GM18519 (cell line): ENCODE measurements at regions not wholly inside any gene's neighbourhood (a gene's known extent, or its start where the extent isn't known, plus 50 kb on each side); places are given as distances from the start of the nearest gene placed in this dataset.
"Not testable (repeated sequence)": the region's sequence is repeated elsewhere in the genome, so short reads cannot be mapped to it uniquely, and the experiment has no call there.

ENCODE experiments used
- ATAC-seq: cut with Tn5 transposase; IDR thresholded peaks from one replicate; pipeline ENCODE4 v1.9.1; 2021; ENCODE audit warnings: mild to moderate bottlenecking, moderate library complexity; ENCODE audit not compliant: unreplicated experiment, low FRiP score

- ATAC-seq = no peak
These were observed 245.0 kb upstream of the CPHXL start for GRCh38 chr16:75971334-75971733.

DNA sequence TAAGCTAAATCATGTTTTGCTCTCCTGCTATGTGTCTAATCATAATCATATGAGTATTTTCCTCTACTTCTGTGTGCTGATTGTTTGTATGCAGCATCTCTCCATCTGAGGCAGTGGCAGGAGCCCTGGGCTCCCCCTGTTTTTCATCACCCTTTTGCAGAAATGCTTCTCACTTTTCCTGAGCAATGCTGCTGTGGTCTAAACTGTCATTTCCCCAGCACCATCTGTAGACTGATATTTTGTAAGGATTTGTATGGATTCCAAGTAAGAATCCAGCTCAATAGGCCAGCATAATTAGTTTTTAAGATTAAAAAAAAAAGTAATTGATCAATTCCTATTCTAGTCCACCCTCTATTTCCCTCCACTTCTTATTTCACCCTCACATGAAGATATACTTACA lies 257.0 kb upstream of the CPHXL start:
- ATAC-seq = no peak

DNA sequence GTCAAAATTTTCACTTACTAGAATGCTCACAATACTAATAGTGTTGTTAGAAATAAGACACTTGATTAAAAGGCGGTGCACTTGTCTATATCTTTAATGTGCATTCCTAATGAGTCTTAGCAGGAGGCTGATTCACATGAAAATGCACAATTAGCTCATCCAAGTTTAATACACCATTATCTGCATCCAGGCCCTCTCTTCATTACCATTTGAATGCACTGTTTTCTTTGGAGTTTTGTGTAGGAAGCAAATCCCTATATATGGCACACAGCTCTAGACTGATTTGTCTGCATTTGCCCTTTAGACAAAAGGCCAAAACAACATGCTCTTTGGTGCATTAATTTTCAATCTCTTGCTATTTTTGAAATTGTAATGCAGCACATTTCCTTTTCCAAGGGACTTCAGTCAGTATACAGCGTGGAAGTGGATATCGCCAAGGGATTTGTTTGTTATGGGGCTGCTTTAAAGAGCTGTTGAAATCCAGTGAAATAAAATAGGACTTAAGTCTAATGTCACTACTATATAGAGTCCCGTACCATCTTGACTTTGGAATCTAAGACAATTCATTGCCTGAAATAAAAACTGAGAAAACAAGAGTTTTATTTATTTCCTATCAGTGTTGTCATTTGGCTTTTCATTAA lies 257.6 kb upstream of the CPHXL start:
- ATAC-seq = no peak

DNA sequence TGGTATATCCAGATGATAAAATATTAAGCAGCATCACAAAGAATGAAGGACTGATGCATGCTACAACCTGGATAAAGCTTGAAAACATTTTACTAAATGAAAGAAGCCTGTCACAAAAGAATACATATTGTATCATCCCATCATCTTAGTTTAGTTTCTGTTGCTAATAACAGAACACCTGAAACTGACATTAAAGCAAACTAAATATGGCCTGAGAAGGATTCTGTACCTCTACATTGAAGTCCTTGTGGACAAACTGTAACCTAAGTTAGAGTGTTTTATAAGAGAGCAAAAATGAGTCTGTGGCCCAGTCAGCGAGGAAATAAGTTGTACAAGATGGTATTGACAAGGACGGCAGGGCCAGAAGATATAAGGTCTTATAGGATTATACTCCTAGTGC lies 261.0 kb upstream of the CPHXL start:
- ATAC-seq = no peak

- ATAC-seq = no peak
These were observed 270.2 kb upstream of the CPHXL start for GRCh38 chr16:75996491-75996890.

DNA sequence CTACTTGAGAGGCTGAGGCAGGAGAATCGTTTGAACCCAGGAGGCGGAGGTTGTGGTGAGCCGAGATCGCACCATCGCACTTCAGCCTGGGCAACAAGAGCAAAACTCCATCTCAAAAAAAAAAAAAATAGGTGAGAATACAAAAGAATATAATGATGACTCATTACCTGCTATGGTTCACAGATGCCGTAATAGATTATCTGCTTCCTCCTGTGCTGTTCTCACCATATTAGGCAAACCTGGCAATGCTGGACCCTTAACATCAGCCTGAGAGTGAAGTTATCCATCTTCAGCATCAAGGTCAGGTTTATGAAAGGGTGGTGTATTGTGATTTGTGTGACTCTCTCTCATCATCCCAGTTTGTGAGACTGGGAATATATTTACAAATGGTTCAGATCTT lies 271.3 kb upstream of the CPHXL start:
- ATAC-seq = no peak

DNA sequence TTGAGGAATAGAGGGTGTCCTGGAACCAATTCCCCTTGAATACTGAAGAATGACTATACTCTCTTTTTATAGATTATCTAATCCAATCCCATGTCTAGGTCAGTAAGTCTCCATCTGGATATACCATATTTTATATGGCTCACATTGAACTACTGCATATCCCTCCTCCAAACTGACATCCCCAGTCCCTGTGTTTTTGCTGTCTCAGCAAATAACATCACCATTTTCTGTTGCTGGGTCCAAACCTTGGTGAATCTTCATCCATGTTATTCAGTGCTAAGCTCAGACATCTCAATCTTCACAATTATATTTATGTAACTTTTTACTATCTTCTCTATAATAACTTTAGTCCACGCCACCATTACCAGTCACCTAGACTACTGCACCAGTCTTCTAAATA lies 269.6 kb upstream of the CNTNAP4 start:
- ATAC-seq = no peak

DNA sequence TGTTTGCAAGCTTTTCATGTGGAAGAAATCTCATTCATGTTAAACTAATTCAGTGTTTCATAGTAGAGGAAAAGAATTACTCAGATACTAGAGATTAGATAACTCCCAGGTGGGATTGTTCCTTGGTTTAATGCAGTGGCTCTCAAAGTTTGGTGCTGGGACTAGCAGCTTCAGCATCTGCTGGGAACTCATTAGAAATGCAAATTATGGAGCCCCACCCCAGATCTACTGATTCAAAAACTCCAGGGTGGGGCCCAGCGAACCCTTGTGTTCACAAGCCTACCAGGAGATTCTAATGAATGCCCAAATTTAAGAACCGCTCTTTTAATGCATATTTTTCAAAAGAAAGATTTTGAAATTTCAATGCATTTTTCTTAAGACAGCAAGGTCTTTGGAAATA lies 253.4 kb upstream of the CNTNAP4 start:
- ATAC-seq = no peak

GRCh38 chr16:76035689-76036088 lies 241.5 kb upstream of the CNTNAP4 start:
- ATAC-seq = no peak

GRCh38 chr16:76038097-76038496 lies 239.1 kb upstream of the CNTNAP4 start:
- ATAC-seq = no peak

GRCh38 chr16:76052725-76053124 lies 224.5 kb upstream of the CNTNAP4 start:
- ATAC-seq = no peak

DNA sequence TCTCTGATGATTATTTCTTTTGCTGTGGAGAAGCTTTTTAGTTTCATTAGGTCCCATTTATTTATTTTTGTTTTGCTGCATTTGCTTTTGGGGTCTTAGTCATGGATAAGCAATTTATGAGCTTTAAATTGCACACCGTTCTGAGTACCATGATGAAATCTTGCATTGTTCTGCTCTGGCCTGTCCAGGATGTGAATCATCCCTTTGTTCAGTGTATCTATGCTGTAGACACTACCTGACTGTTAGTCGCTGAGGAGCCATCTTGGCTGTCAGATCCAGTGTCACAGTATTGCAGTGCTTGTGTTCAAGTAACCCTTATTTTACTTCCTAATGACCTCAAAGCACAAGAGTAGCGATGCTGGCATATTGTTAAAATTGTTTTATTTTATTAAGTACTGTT lies 218.0 kb upstream of the CNTNAP4 start:
- no peak for ATAC-seq

- no peak for ATAC-seq
These were observed 217.5 kb upstream of the CNTNAP4 start for GRCh38 chr16:76059701-76060100.

DNA sequence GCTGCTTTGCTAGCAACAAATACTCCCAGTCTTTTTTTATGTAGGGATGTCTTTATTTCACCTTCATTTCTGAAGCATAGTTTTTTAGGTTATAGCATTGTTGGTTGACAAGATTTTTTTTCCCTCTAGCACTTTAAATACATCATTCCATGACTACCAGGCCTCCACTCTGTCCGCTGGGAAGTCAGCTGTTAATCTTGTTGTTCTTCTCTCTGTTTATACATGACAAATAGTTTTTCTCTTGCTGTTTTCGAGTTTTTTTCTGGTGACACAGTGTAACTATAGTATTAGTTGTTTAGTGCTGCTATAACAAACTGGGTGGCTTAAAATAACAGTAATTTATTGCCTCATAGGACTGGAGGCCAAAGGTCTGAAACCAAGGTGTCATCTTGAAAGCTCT lies 205.5 kb upstream of the CNTNAP4 start:
- ATAC-seq = no peak

GRCh38 chr16:76081967-76082366 lies 195.2 kb upstream of the CNTNAP4 start:
- ATAC-seq = no peak

DNA sequence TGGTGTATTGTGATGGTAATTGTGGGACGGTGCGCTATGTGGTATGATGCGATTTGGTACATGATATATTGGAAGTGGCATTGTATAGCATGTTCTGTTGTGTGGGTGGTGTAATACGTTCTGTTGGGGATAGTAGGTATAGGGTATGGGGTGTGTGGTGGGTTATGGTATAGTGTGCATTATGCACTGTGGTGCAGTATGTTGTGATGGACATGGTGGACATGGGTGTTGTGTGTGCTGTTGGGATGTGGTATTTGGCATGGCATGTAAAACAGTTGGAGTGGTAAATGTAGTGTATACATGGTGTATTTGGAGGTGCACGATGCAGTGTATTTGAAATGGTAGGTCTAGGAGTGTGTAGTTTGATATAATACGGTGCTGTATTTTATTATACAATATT lies 170.6 kb upstream of the CNTNAP4 start:
- ATAC-seq = no peak

GRCh38 chr16:76108460-76108859 lies 168.7 kb upstream of the CNTNAP4 start:
- no peak for ATAC-seq

- ATAC-seq = no peak
These were observed 162.5 kb upstream of the CNTNAP4 start for GRCh38 chr16:76114681-76115080.

GRCh38 chr16:76118344-76118743 lies 158.9 kb upstream of the CNTNAP4 start:
- ATAC-seq = no peak

DNA sequence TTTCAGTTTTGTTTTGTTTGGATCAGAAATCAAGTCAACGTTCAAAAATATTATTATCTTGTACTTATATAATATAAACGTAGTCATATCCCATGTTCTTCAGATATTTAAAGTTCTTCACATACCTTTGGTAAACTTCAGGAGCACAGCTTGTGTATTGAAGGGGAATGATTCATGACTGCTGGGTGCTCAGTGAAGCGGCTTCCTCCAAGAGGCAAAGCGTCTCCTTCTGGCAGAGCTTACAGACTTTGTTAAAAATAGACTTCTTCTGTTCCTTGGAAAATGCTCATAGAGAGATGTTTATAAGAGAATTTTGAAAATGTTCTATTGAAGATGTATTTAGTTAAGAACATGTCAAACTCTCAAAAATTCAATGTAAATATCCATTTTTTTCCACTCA lies 155.6 kb upstream of the CNTNAP4 start:
- ATAC-seq = no peak

- no peak for ATAC-seq
These were observed 153.2 kb upstream of the CNTNAP4 start for GRCh38 chr16:76123966-76124365.

GRCh38 chr16:76125871-76126270 lies 151.3 kb upstream of the CNTNAP4 start:
- no peak for ATAC-seq

DNA sequence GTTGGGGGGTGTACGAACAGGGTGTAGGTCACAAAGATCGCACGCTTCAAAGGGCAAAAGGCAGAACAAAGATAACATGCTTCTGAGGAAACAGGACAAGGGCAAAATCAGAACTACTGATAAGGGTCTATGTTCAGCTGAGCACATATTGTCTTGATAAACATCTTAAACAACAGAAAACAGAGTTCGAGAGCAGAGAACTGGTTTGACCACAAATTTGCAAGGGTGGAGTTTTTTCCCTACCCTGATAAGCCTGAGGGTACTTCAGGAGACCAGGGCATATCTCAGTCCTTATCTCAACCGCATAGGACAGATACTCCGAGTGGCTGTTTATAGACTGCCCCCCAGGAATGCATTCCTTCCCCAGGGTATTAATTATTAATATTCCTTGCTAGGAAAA lies 139.1 kb upstream of the CNTNAP4 start:
- ATAC-seq = not testable (repeated sequence)
